ENCODE measurements at regions not wholly inside any gene's neighbourhood (a gene's known extent, or its start where the extent isn't known, plus 50 kb on each side); places are given as distances from the start of the nearest gene placed in this dataset.

- DNase-seq (ENCODE audit: low spot score) (no peak), FAIRE-seq (no peak)
Observed at GRCh38 chr2:224211791-224212190, 172.7 kb upstream of the SERPINE2 start.

DNA sequence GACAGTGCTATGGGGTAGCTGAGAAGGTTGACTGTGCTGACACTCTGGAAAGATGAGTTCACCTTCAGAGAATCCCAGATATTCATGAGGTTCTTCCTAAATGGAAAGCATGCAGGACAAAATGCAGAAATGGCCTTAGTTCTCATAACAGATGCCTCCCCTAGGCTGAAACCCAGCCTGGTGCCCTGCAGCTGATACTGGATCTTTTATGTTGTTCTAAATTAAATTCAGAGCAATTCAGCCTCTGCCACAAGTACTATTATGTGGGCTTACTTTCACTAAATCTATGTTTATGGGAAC is 172.0 kb upstream of the SERPINE2 start:
- no peak for FAIRE-seq
- no peak for DNase-seq (ENCODE audit: low spot score)

- FAIRE-seq, result no peak
- DNase-seq (ENCODE audit: low spot score), result no peak
Observed at GRCh38 chr2:224210286-224211180, 171.4 kb upstream of the SERPINE2 start.

DNA sequence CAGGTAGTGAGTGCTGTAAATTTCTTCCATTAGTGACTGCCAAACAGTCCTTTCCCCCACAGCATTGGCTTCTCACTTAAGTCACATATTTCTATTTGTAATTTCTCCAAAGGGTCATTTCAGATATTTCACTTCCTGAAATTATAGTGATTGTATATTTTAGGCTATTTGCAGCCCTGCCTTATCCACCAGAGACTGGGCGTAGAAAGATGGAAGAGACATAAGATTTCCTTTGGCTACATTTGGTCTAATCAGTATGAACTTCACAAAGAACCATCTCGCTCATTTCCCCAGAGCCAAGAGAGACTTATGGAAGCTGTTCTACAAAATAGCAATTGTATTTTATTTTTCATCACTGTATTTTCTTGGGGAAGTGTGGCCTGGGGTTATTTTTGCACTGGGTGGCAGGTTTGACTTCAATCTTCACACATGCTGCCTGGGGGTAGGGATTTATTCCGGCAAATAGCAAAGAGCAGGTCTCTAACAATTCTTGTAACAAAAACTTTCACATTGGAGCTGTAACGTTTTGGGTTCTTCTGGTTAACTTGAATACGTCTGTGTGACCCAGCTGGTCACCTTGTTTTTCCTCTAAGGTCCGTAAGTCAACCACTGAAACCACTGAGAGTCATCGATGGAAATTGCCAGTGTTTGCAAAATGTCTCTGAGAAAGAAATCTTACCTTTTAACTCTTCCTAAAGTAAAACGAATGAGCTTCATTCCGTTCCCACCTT is 170.6 kb upstream of the SERPINE2 start:
- FAIRE-seq, result no peak
- DNase-seq (ENCODE audit: low spot score), result no peak

DNA sequence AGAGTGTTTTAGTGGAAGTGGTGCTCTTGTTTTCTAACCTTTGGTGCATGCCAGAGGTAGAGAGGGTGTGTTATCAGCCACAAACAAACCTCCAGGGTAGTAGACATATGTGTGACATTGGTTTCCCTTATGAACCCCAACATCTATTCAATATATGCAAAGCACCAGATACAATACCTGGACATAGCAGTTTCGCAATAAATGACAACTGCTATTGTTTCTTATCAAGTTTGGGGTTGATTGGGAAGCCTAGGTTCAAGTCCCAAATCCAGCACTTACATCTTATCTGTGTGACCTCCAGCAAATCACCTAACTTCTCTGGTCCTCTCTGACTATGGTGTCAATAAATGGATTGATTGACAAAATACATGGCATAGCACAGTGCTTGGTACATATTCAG is 169.4 kb upstream of the SERPINE2 start:
- no peak for FAIRE-seq
- no peak for DNase-seq (ENCODE audit: low spot score)

GRCh38 chr2:224208007-224208406 is 168.9 kb upstream of the SERPINE2 start:
- FAIRE-seq, result no peak

DNA sequence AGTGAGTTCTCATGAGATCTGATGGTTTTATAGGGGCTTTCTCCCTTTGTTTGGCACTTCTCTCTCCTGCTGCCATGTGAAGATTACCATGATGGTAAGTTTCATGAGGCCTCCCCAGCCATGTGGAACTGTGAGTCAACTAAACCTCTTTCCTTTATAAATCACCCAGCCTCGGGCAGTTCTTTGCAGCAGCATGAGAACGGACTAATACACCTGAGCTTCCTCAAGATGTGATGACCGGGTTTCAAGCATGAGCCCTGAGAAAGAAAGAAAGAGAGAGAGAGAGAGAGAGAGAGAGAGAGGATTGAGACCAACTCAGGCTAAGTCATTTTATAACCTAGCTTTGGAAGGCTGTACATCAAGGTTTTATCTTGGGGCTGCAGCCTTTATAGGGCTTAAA is 167.7 kb upstream of the SERPINE2 start:
- FAIRE-seq (no peak), DNase-seq (ENCODE audit: low spot score) (no peak)

More at GRCh38 chr2:224208007-224208406, 168.9 kb upstream of the SERPINE2 start:
- DNase-seq (ENCODE audit: low spot score), result no peak

DNA sequence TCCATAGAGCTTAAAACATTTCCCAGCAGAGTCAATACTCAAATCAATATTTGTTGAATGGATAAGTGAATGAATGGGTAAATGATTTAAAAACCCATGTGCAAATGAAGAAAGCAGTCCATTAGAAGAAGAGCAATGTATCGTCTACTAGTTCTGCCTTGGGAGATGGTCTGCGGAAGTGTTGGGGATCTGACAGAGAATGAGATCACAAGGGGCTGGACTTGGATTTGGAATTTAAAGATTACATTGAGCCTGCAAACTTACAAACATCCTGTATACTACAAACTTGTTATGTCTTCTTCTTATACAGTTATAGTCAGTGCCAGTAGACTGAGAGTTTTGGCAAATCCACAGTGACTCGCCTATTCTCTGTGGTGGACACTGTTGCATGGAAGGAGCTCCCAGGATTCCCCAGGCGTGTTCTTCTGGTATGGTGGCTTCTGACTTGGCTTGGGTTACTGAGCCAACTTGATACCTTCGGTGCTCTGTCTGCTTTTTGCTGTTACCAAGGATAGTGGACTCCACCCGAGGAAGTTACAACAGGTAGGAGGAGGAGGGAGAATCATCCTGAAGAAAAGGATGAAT is 163.3 kb upstream of the SERPINE2 start:
- DNase-seq (ENCODE audit: low spot score), result no peak
- FAIRE-seq, result no peak

DNA sequence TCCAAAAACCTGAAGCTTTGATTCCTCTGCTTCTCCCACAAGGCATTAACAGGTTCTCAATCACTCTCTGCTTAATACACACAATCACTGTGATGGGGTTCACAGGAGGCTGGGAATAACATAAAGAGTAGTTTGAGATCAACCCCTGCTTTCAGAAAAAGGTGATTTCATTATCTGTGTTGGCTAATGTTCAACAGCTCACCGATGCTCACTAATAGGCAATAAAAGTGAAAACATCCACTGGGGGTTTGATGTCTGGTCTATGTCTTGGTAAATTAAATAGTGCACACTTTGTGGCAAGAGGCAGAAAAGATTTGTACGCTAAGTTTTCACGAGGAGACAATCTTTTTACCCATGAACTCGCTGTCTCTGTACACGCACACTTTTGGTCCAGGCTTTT is 159.3 kb upstream of the SERPINE2 start:
- FAIRE-seq, result no peak

DNA sequence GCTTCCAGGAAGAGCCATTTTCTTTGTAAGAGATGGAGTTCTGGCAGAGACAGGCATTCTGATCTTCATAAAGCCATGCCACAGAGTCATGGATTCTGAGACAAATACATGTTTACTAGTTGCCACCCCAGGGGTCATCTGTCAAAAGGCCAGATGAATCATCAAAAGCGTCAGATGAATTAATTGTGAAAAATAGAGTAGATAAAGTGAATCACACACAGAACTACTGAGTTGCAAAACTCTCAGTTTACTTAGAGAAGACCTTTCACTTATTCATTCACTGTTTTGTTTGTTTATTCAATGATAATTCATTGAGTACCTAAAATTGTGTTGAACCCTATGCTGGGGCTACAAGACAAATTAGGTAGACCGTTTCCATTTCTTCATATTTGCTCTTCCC is 157.7 kb upstream of the SERPINE2 start:
- no peak for FAIRE-seq
- no peak for DNase-seq (ENCODE audit: low spot score)

More for the DNA sequence above, 159.3 kb upstream of the SERPINE2 start:
- DNase-seq (ENCODE audit: low spot score), result no peak

GRCh38 chr2:224195925-224196571 is 157.0 kb upstream of the SERPINE2 start:
- DNase-seq (ENCODE audit: low spot score), result no peak
- FAIRE-seq, result no peak

DNA sequence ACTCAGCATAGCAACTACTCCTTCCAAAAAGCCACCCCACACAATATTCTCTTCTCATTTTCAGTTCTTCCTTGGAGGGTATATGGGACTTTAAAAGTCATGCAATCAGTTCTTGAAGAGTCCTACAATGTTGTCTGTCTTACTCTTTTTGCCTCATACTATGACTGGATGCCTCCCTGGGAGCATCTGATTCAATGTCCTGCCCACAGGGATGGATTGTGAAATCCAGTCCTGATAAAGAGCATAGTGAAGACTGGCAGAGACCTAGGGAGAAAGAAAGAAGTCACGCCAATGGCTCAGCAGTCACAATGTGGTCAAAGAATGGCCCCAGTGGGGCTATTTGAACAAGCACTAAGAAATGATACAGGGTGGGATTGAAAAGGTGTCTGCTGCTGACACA is 155.1 kb upstream of the SERPINE2 start:
- no peak for FAIRE-seq

DNA sequence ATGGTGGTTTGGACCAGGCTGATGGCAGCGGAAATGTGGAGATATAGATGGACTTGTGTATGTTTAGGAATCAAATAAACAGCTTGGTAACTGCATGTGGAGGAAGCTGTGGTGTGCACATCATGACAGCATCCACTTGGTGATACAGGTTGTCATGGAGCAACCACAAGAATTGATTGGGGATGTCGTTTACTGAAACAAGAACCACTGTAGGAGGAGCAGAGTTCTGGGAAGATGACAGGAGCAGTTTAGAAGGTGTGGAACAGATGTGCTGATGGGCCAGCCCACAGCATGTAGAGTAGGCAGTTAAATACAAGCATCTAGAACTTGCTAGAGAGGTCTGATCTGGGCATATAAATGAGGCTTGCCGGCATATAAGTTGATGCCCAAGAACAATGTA is 152.4 kb upstream of the SERPINE2 start:
- DNase-seq (ENCODE audit: low spot score), result no peak
- FAIRE-seq, result no peak

More for the DNA sequence above, 155.1 kb upstream of the SERPINE2 start:
- no peak for DNase-seq (ENCODE audit: low spot score)

DNA sequence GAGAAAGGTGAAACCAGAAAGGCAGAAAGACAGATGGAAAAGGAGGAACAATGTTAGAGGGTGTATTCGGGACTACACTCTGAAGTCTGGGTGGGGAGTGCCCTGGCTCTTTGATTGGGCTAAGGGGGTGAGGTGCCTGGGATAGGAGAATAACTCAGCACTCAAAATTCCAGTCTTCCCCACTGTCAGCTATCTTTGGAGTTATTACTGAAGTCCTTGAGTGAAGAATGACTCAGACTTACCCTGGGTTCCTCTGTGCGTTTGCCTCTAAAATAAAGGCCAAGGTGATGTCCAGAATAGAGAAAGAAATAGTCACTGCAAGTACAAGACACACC is 151.8 kb upstream of the SERPINE2 start:
- FAIRE-seq (no peak), DNase-seq (ENCODE audit: low spot score) (no peak)

GRCh38 chr2:224190234-224190935 is 151.3 kb upstream of the SERPINE2 start:
- no peak for FAIRE-seq

GRCh38 chr2:224187220-224187619 is 148.1 kb upstream of the SERPINE2 start:
- FAIRE-seq (no peak), DNase-seq (ENCODE audit: low spot score) (no peak)

More at GRCh38 chr2:224190234-224190935, 151.3 kb upstream of the SERPINE2 start:
- DNase-seq (ENCODE audit: low spot score), result no peak

DNA sequence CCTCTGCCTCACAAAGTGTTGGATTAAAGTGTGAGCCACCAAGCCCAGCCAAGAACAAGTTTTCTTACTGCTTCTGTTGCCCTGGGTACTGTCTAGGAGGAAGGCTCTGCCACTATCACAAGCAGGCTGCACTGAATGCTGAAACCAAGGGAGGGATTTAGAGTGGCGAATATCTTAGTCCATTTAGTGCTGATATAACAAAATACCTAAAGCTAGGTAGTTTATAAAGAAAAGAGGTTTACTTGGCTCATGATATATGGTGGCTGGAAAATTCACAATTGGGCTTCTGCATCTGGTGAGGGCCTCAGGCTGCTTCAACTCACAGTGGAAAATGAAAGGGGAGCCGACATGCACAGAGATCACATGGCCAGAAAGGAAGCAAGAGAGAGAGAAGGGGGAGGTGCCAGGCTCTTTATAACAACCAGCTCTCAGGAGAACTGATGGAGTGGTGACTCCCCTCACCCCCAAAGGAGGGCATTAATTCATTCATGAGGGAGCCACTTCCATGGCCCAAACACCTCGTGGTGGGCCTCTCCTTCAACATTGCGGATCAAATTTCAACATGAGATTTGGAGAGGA is 146.0 kb upstream of the SERPINE2 start:
- DNase-seq (ENCODE audit: low spot score) (no peak), FAIRE-seq (no peak)

DNA sequence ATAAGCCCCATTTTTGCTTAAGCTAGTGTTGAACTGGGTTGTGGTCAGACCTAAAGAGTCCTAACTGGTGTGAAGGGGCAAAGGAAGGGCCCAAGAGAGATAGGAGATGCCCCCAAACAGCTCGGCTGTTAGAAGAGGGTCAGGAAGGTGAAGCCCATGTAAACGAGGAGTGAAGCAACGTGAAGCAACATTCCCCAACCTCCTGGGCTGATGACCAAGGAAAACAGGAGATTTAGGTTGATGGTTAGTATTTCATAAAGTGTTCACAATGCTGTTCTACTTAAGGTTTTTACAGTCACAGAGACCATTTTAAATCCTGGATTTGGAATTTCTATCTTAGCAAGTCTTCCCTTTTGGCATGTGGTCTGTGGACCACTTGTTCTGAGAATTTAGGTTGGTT is 144.0 kb upstream of the SERPINE2 start:
- FAIRE-seq (no peak), DNase-seq (ENCODE audit: low spot score) (no peak)

DNA sequence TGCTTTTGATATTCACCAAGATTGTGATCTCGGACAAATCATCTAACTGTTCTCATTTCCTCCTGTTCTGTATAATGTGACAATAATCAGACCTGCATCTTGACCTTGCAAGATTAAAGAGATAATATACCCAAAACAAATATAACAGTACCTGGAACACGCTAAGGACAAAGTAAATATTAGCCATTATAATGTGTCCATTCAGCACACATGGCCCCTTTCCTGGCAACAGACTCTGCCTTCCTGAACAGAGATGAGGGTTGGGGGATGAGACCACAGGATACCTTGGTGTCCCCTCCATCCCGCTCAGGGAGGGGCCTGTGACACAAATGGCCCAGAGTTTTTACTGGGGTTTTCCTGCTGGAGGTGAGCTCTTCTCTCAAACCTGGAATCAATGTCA is 143.4 kb upstream of the SERPINE2 start:
- DNase-seq (ENCODE audit: low spot score), result no peak
- FAIRE-seq, result no peak

DNA sequence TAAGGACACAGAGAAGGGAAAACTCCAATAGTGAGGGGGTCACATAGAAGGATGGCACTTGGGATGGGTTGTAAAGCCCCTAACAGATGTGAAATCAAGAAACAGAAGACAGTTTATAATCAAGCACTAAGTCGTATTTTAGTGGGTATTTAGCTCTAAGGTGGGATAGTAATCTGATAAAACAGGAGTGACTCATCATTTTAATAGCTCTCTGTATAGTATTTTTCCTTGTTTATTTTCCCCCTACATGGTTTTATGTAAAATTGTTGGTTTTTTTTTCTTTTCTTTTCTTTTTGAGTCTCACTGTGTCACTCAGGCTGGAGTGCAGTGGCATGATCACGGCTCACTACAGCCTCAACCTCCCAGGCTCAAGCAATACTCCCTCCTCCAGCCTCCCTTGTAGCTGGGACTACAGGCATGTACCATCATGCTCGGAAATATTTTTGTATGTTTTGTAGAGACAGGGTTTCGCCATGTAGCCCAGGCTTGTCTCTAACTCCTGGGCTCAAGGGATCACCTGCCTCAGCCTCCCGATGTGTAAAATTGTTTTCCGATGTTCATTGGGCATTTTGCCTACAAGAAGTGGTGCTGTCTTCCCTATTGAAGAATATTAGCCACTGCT is 142.6 kb upstream of the SERPINE2 start:
- no peak for DNase-seq (ENCODE audit: low spot score)
- no peak for FAIRE-seq

DNA sequence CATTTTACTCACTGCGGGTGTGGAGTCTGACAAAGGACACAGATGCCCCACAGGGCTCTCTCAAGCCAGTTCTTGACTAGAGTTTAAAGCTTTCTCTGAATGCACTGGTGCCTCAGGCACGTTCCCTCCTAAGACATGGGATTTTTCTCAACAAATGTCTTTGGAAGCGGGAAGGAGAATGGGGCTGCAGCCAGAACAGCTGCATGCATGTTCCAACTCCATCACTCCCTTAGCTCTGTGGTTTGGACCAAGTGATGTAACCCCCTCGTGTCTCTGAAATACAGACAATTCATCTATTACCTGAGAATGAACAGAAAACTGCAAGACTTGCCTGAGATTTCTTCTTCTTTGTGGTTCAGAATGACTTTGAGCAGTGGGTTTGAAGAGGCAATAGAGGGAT is 141.7 kb upstream of the SERPINE2 start:
- FAIRE-seq, result no peak
- no peak for DNase-seq (ENCODE audit: low spot score)

Measured in urothelium cell line (cell line).